Liver (tissue), 8 donors: ENCODE measurements at regions not wholly inside any gene's neighbourhood (a gene's known extent, or its start where the extent isn't known, plus 50 kb on each side); places are given as distances from the start of the nearest gene placed in this dataset.

Source experiments
- DNase-seq: peaks from one replicate; pipeline ENCODE4 v3.0.0-alpha.2; 2017; ENCODE audit warnings: low spot score
- H3K27ac ChIP-seq, 2 donors: one replicate each; pipeline ENCODE4 v1.7.0; 2013; ENCODE audit warnings: inconsistent platforms in 2 of 2, low read length in 2 of 2, control low read depth in 1 of 2, low read depth in 1 of 2, mild to moderate bottlenecking in 1 of 2
- H3K27me3 ChIP-seq, 4 donors: one replicate each; pipeline versions ENCODE4 v1.6.1 to v1.7.0; 2013; ENCODE audit warnings: low read length in 3 of 4, inconsistent platforms in 1 of 4, mild to moderate bottlenecking in 1 of 4, moderate library complexity in 1 of 4; ENCODE audit not compliant: control insufficient read depth in 4 of 4, insufficient read depth in 4 of 4
- H3K36me3 ChIP-seq, 4 donors: one replicate each; pipeline versions ENCODE4 v1.6.1 to v1.7.0; 2013; ENCODE audit warnings: low read length in 3 of 4, mild to moderate bottlenecking in 3 of 4, low read depth in 1 of 4, moderate library complexity in 1 of 4; ENCODE audit not compliant: control insufficient read depth in 4 of 4, insufficient read depth in 3 of 4
- H3K4me1 ChIP-seq, 4 donors: one replicate each; pipeline versions ENCODE4 v1.6.1 to v1.7.0; 2013; ENCODE audit warnings: low read length in 3 of 4, mild to moderate bottlenecking in 3 of 4, moderate library complexity in 1 of 4; ENCODE audit not compliant: control insufficient read depth in 4 of 4, insufficient read depth in 4 of 4
- H3K4me3 ChIP-seq, 3 donors: one replicate each; pipeline versions ENCODE4 v1.6.1 to v1.7.0; 2013; ENCODE audit warnings: low read length in 3 of 3, control low read depth in 1 of 3, low read depth in 1 of 3, mild to moderate bottlenecking in 1 of 3
- H3K9ac ChIP-seq, 2 donors: one replicate each; pipeline ENCODE4 v1.7.0; 2013; ENCODE audit warnings: low read length in 2 of 2, mild to moderate bottlenecking in 2 of 2, moderate library complexity in 2 of 2, control low read depth in 1 of 2, low read depth in 1 of 2
- H3K9me3 ChIP-seq, 4 donors: one replicate each; pipeline versions ENCODE4 v1.6.1 to v1.7.0; 2013; ENCODE audit warnings: low read length in 3 of 4; ENCODE audit not compliant: control insufficient read depth in 4 of 4
- ATF3 ChIP-seq: IDR thresholded peaks from 2 replicates; pipeline ENCODE4 v1.6.1; 2016; ENCODE audit warnings: antibody characterized with exemption
- CTCF ChIP-seq: fragments of 150-350 bp; IDR thresholded peaks from 2 replicates; pipeline ENCODE4 v1.5.1; 2017; ENCODE audit warnings: improper control_type of control experiment, low read depth, low read length; ENCODE audit not compliant: missing input control
- EGR1 ChIP-seq, 2 donors: IDR thresholded peaks; 2 replicates each; pipeline ENCODE4 v1.6.1; 2016 to 2018; ENCODE audit warnings: antibody characterized with exemption in 2 of 2, low read depth in 2 of 2
- FOXA1 ChIP-seq: IDR thresholded peaks from 2 replicates; pipeline ENCODE4 v1.6.1; 2016; ENCODE audit warnings: antibody characterized with exemption
- FOXA2 ChIP-seq: IDR thresholded peaks from 2 replicates; pipeline ENCODE4 v1.6.1; 2016; ENCODE audit warnings: antibody characterized with exemption
- GABPA ChIP-seq, 2 donors: IDR thresholded peaks in 1 of 2; conservative IDR thresholded peaks in 1 of 2; 2 replicates each; pipeline ENCODE4 v1.6.1; 2016; ENCODE audit warnings: antibody characterized with exemption in 2 of 2, mild to moderate bottlenecking in 1 of 2, moderate library complexity in 1 of 2
- HNF4A ChIP-seq, 2 donors: conservative IDR thresholded peaks; 2 replicates each; pipeline ENCODE4 v1.6.1; 2016; ENCODE audit warnings: antibody characterized with exemption in 2 of 2, mild to moderate bottlenecking in 2 of 2
- HNF4G ChIP-seq: IDR thresholded peaks from 2 replicates; pipeline ENCODE4 v1.6.1; 2016; ENCODE audit warnings: antibody characterized with exemption
- JUND ChIP-seq, 2 donors: IDR thresholded peaks; 2 replicates each; pipeline ENCODE4 v1.6.1; 2016; ENCODE audit warnings: antibody characterized with exemption in 2 of 2
- MAX ChIP-seq: IDR thresholded peaks from 2 replicates; pipeline ENCODE4 v1.6.1; 2016; ENCODE audit warnings: antibody characterized with exemption
- NR2F2 ChIP-seq: IDR thresholded peaks from 2 replicates; pipeline ENCODE4 v1.6.1; 2016; ENCODE audit warnings: antibody characterized with exemption
- RAD21 ChIP-seq, 2 donors: IDR thresholded peaks; 2 replicates each; pipeline ENCODE4 v1.6.1; 2016; ENCODE audit warnings: antibody characterized with exemption in 2 of 2, mild to moderate bottlenecking in 2 of 2
- REST ChIP-seq: IDR thresholded peaks from 2 replicates; pipeline ENCODE4 v1.6.1; 2016; ENCODE audit warnings: antibody characterized with exemption, mild to moderate bottlenecking
- RXRA ChIP-seq, 2 donors: IDR thresholded peaks; 2 replicates each; pipeline ENCODE4 v1.6.1; 2017 to 2018; ENCODE audit warnings: antibody characterized with exemption in 2 of 2, mild to moderate bottlenecking in 1 of 2
- SP1 ChIP-seq: IDR thresholded peaks from 2 replicates; pipeline ENCODE4 v1.6.1; 2018; ENCODE audit warnings: antibody characterized with exemption, mild to moderate bottlenecking
- TAF1 ChIP-seq: conservative IDR thresholded peaks from 2 replicates; pipeline ENCODE4 v1.6.1; 2016; ENCODE audit warnings: antibody characterized with exemption, mild to moderate bottlenecking
- YY1 ChIP-seq: IDR thresholded peaks from 2 replicates; pipeline ENCODE4 v1.6.1; 2016; ENCODE audit warnings: antibody characterized with exemption, mild to moderate bottlenecking
- ZBTB33 ChIP-seq: IDR thresholded peaks from 2 replicates; pipeline ENCODE4 v1.6.1; 2016; ENCODE audit warnings: antibody characterized with exemption
- WGBS: extraction: QIAGEN DNeasy Blood & Tissue Kit; methylation state at CpG from one replicate; pipeline ENCODE4 v1.1.7; 2013; 5-methylcytosine and 5-hydroxymethylcytosine counted together
- donor health status: healthy.
- donor health status: healthy.
- donor health status: healthy.
- donor health status: healthy.
- donor health status: healthy.

- no peak for DNase-seq
- no peak overlapping the region for H3K4me3 ChIP-seq
- no peaks in the 10 kb centered on the region for H3K4me1 ChIP-seq
- TF ChIP-seq ZBTB33 (no peak), REST (no peak), SP1 (no peak), ATF3 (no peak), FOXA1 (no peak), HNF4G (no peak), FOXA2 (no peak), JUND (IDR thresholded peaks at IDR 0.05) (no peak), GABPA (IDR thresholded peaks at IDR 0.05 in 1 of 2, conservative IDR thresholded peaks at IDR 0.05 in 1 of 2) (no peak), HNF4A (conservative IDR thresholded peaks at IDR 0.05) (no peak), RAD21 (IDR thresholded peaks at IDR 0.05) (no peak), TAF1 (no peak), RXRA (IDR thresholded peaks at IDR 0.05) (no peak), YY1 (no peak), MAX (no peak)
- WGBS: 67% methylated on average over 6 of the region's 6 CpGs
- H3K9ac ChIP-seq: no peak overlapping the region
- H3K27ac ChIP-seq: no peak overlapping the region
- H3K9me3 ChIP-seq: no peaks in the 10 kb centered on the region
- H3K36me3 ChIP-seq: no peaks in the 10 kb centered on the region
- no peaks in the 10 kb centered on the region for H3K27me3 ChIP-seq
Observed at GRCh38 chr6:40882323-40882997, 156.6 kb downstream of the UNC5CL start.

- 86% methylated on average over 2 of the region's 2 CpGs for WGBS
- no peak overlapping the region for H3K4me3 ChIP-seq
- no peaks in the 10 kb centered on the region for H3K4me1 ChIP-seq
- no peak for DNase-seq
- H3K36me3 ChIP-seq: no peaks in the 10 kb centered on the region
- H3K27ac ChIP-seq: no peak overlapping the region
- no peaks in the 10 kb centered on the region for H3K27me3 ChIP-seq
- H3K9me3 ChIP-seq: no peaks in the 10 kb centered on the region
- H3K9ac ChIP-seq: no peak overlapping the region
- TF ChIP-seq ZBTB33: no peak
- no peak for TF ChIP-seq GABPA (IDR thresholded peaks at IDR 0.05 in 1 of 2, conservative IDR thresholded peaks at IDR 0.05 in 1 of 2)
- no peak for TF ChIP-seq MAX
- no peak for TF ChIP-seq NR2F2
- TF ChIP-seq EGR1 (IDR thresholded peaks at IDR 0.05; ENCODE audit: low read depth in 2 of 2): no peak
- no peak for TF ChIP-seq JUND (IDR thresholded peaks at IDR 0.05)
- TF ChIP-seq FOXA1: no peak
- no peak for TF ChIP-seq YY1
- TF ChIP-seq TAF1: no peak
- no peak for TF ChIP-seq ATF3
- TF ChIP-seq SP1: no peak
- no peak for TF ChIP-seq FOXA2
- TF ChIP-seq RXRA (IDR thresholded peaks at IDR 0.05): no peak
- no peak for TF ChIP-seq CTCF
- TF ChIP-seq RAD21 (IDR thresholded peaks at IDR 0.05): no peak
- no peak for TF ChIP-seq HNF4G
Observed at GRCh38 chr6:40881501-40881900, 157.5 kb downstream of the UNC5CL start.
